Natural killer cell (primary cell): ENCODE measurements at regions not wholly inside any gene's neighbourhood (a gene's known extent, or its start where the extent isn't known, plus 50 kb on each side); places are given as distances from the start of the nearest gene placed in this dataset.

ENCODE experiments used
- ATAC-seq, 3 donors: fragments of 150-1000 bp in 2 of 3; fragments of 200-7000 bp in 1 of 3; cut with Tn5 transposase; 1 replicate in 1 of 3; 2 replicates in 2 of 3; pipeline ENCODE4 v1.10.0; 2021; ENCODE audit warnings: mild to moderate bottlenecking in 2 of 3, moderate library complexity in 2 of 3
- DNase-seq, 2 donors: peaks; one replicate each; pipeline versions ENCODE4 v3.0.0 to v3.0.0-alpha.2; 2013 to 2021; ENCODE audit warnings: mixed read lengths in 1 of 2
- H3K27ac ChIP-seq: one replicate; pipeline ENCODE4 v1.5.1; 2013; ENCODE audit warnings: mild to moderate bottlenecking, low read length
- H3K27me3 ChIP-seq: one replicate; pipeline ENCODE4 v1.6.1; 2013; ENCODE audit warnings: low read length; ENCODE audit not compliant: control insufficient read depth, insufficient read depth
- H3K36me3 ChIP-seq: one replicate; pipeline ENCODE4 v1.6.1; 2013; ENCODE audit warnings: low read length; ENCODE audit not compliant: control insufficient read depth, insufficient read depth
- H3K4me1 ChIP-seq: one replicate; pipeline ENCODE4 v1.6.1; 2013; ENCODE audit warnings: low read length; ENCODE audit not compliant: control insufficient read depth, insufficient read depth
- H3K4me3 ChIP-seq: one replicate; pipeline ENCODE4 v1.5.1; 2013; ENCODE audit warnings: low read length
- H3K9me3 ChIP-seq: one replicate; pipeline ENCODE4 v1.6.1; 2013; ENCODE audit warnings: low read length; ENCODE audit not compliant: control insufficient read depth, insufficient read depth
- H3K27ac Mint-ChIP-seq, 2 donors: one replicate each; pipeline ENCODE4 v1.8.0; 2022; ENCODE audit warnings: mild to moderate bottlenecking in 2 of 2, mixed read lengths in 2 of 2, moderate library complexity in 1 of 2
- H3K27me3 Mint-ChIP-seq, 2 donors: one replicate each; pipeline ENCODE4 v1.8.0; 2022; ENCODE audit warnings: low read depth in 2 of 2, mixed read lengths in 2 of 2
- H3K36me3 Mint-ChIP-seq: one replicate; pipeline ENCODE4 v1.8.0; 2022; ENCODE audit warnings: mixed read lengths
- H3K4me1 Mint-ChIP-seq, 2 donors: one replicate each; pipeline ENCODE4 v1.8.0; 2022; ENCODE audit warnings: mixed read lengths in 2 of 2
- H3K4me3 Mint-ChIP-seq: one replicate; pipeline ENCODE4 v1.8.0; 2022; ENCODE audit warnings: mild to moderate bottlenecking, moderate library complexity, mixed read lengths
- H3K9me3 Mint-ChIP-seq, 2 donors: one replicate each; pipeline ENCODE4 v1.8.0; 2022; ENCODE audit warnings: mixed read lengths in 2 of 2
- CTCF ChIP-seq: fragments of 200-600 bp; IDR thresholded peaks from one replicate; pipeline ENCODE4 v1.8.0; 2022; ENCODE audit warnings: antibody characterized with exemption
- WGBS: methylation state at CpG from one replicate; pipeline ENCODE4 v1.1.7; 2013; ENCODE audit warnings: missing lambda C conversion rate; ENCODE audit not compliant: insufficient coverage; 5-methylcytosine and 5-hydroxymethylcytosine counted together
- intact Hi-C: fragments of 100-400 bp; cut with micrococcal nuclease; formaldehyde crosslinking; loops from one replicate; pipeline ENCODE4 v1.14.2; 2022

- DNase-seq (no peak), ATAC-seq (no peak)
- H3K4me1 ChIP-seq, result no peaks in the 10 kb centered on the region
- intact Hi-C loops, result no loop called here
- H3K27ac ChIP-seq, result no peak overlapping the region
- H3K9me3 ChIP-seq, result no peaks in the 10 kb centered on the region
- H3K4me1 Mint-ChIP-seq, result no peaks in the 10 kb centered on the region
- no peak overlapping the region for H3K4me3 ChIP-seq
- H3K36me3 ChIP-seq, result no peaks in the 10 kb centered on the region
- no peak overlapping the region for H3K27ac Mint-ChIP-seq
- H3K27me3 ChIP-seq, result no peaks in the 10 kb centered on the region
- H3K4me3 Mint-ChIP-seq, result no peak overlapping the region
- no peaks in the 10 kb centered on the region for H3K9me3 Mint-ChIP-seq
- WGBS, result 83% methylated on average over 2 of the region's 2 CpGs
- no peaks in the 10 kb centered on the region for H3K27me3 Mint-ChIP-seq
- no peaks in the 10 kb centered on the region for H3K36me3 Mint-ChIP-seq
- TF ChIP-seq CTCF, result no peak
These were observed 253.4 kb upstream of the GPRIN3 start for GRCh38 chr4:89561048-89561447.

GRCh38 chr4:89558147-89558546 is 250.5 kb upstream of the GPRIN3 start:
- H3K27ac Mint-ChIP-seq, result no peak overlapping the region
- ATAC-seq (no peak), DNase-seq (peak in 1 of 2 donors; percentile 8)
- H3K4me3 Mint-ChIP-seq, result no peak overlapping the region
- no peaks in the 10 kb centered on the region for H3K27me3 Mint-ChIP-seq
- H3K36me3 Mint-ChIP-seq, result no peaks in the 10 kb centered on the region
- H3K9me3 ChIP-seq, result no peaks in the 10 kb centered on the region
- no peaks in the 10 kb centered on the region for H3K4me1 ChIP-seq
- TF ChIP-seq CTCF, result no peak
- no peak overlapping the region for H3K27ac ChIP-seq
- WGBS, result no CpG with 5 or more reads among the region's 1 CpG
- no peaks in the 10 kb centered on the region for H3K27me3 ChIP-seq
- no peaks in the 10 kb centered on the region for H3K4me1 Mint-ChIP-seq
- H3K4me3 ChIP-seq, result no peak overlapping the region
- H3K36me3 ChIP-seq, result no peaks in the 10 kb centered on the region
- no peaks in the 10 kb centered on the region for H3K9me3 Mint-ChIP-seq
- intact Hi-C loops, result no loop called here

GRCh38 chr4:89556601-89557305 is 249.2 kb upstream of the GPRIN3 start:
- intact Hi-C loops, result no loop called here
- Histone ChIP-seq H3K4me3 (no peak overlapping the region), H3K27ac (no peak overlapping the region), H3K9me3 (no peaks in the 10 kb centered on the region), H3K27me3 (no peaks in the 10 kb centered on the region), H3K36me3 (no peaks in the 10 kb centered on the region), H3K4me1 (no peaks in the 10 kb centered on the region)
- Mint-ChIP-seq H3K27me3 (no peaks in the 10 kb centered on the region), H3K9me3 (no peaks in the 10 kb centered on the region), H3K4me3 (no peak overlapping the region), H3K27ac (no peak overlapping the region), H3K4me1 (no peaks in the 10 kb centered on the region), H3K36me3 (no peaks in the 10 kb centered on the region)
- no peak for ATAC-seq
- WGBS, result 83% methylated on average over 3 of the region's 4 CpGs
- TF ChIP-seq CTCF, result no peak
- DNase-seq, result no peak

GRCh38 chr4:89551191-89551590 is 243.6 kb upstream of the GPRIN3 start:
- H3K9me3 ChIP-seq, result no peaks in the 10 kb centered on the region
- Mint-ChIP-seq H3K36me3 (no peaks in the 10 kb centered on the region), H3K4me1 (no peaks in the 10 kb centered on the region), H3K27me3 (peaks cover under 1 to 3% of the 10 kb centered on the region in 2 donors), H3K4me3 (no peak overlapping the region), H3K27ac (no peak overlapping the region), H3K9me3 (no peaks in the 10 kb centered on the region)
- TF ChIP-seq CTCF, result no peak
- H3K27ac ChIP-seq, result no peak overlapping the region
- intact Hi-C loops, result no loop called here
- ATAC-seq (no peak), DNase-seq (no peak)
- WGBS, result 94% methylated on average over 2 of the region's 3 CpGs
- no peaks in the 10 kb centered on the region for H3K36me3 ChIP-seq
- no peaks in the 10 kb centered on the region for H3K27me3 ChIP-seq
- no peaks in the 10 kb centered on the region for H3K4me1 ChIP-seq
- H3K4me3 ChIP-seq, result no peak overlapping the region
